GM12878 (cell line): ENCODE measurements at regions not wholly inside any gene's neighbourhood (a gene's known extent, or its start where the extent isn't known, plus 50 kb on each side); places are given as distances from the start of the nearest gene placed in this dataset.

ENCODE experiments used
- ATAC-seq: fragments of 200-7000 bp; cut with Tn5 transposase; 3 replicates; pipeline ENCODE4 v1.9.1; 2020; ENCODE audit warnings: mild to moderate bottlenecking, moderate library complexity
- BruUV-seq: library from RNA; stranded (reverse); fragments of 400-500 nt; replicated peaks from 2 replicates; lab custom pipeline; 2021; lab: Mats Ljungman, UMichigan
- CTCF ChIA-PET: fragments of 300-600 bp; sonication (Branson Sonifier 250); formaldehyde crosslinking; extraction: SDS; loops from one replicate; lab custom pipeline; 2021; ENCODE audit warnings: inconsistent platforms; lab: Yijun Ruan, JAX
- POLR2A ChIA-PET: fragments of 350-600 bp; formaldehyde crosslinking; extraction: SDS; loops from one replicate; lab custom pipeline; 2021; ENCODE audit warnings: inconsistent platforms; lab: Charles Lee
- RAD21 ChIA-PET: fragments of 300-600 bp; sonication (Branson Sonifier 250); formaldehyde crosslinking; loops from one replicate; lab custom pipeline; 2023; ENCODE audit warnings: antibody characterized with exemption; ENCODE audit not compliant: unreplicated experiment; lab: Charles Lee
- SMC1A ChIA-PET: fragments of 300-600 bp; sonication (Branson Sonifier 250); formaldehyde crosslinking; loops from one replicate; lab custom pipeline; 2023; ENCODE audit not compliant: unreplicated experiment, uncharacterized antibody; lab: Charles Lee
- DNase-seq: peaks from one replicate; pipeline ENCODE4 v3.0.0-alpha.2; 2011; ENCODE audit warnings: low read depth, low spot score
- FAIRE-seq: peaks from 3 replicates; lab custom pipeline; 2011; peaks lifted over from hg19 to GRCh38; lab: Jason Lieb, UNC
- H2AFZ ChIP-seq: 2 replicates; pipeline ENCODE4 v1.6.0; 2011; ENCODE audit warnings: low read depth, low read length, control low read depth; ENCODE audit not compliant: control insufficient read depth
- H3K27ac ChIP-seq: 2 replicates; pipeline ENCODE4 v1.5.1; 2011; ENCODE audit warnings: control low read depth; ENCODE audit not compliant: control insufficient read depth, insufficient read depth
- H3K27me3 ChIP-seq, 2 experiments: replicated peaks in 1 of 2; 2 replicates each; pipeline versions ENCODE4 v1.6.0 to v1.6.1; 2011; ENCODE audit warnings: low read length in 1 of 2; ENCODE audit not compliant: control insufficient read depth in 2 of 2, insufficient read depth in 2 of 2
- H3K36me3 ChIP-seq, 2 experiments: 2 replicates each; pipeline ENCODE4 v1.5.1; 2011; ENCODE audit warnings: low read length in 1 of 2; ENCODE audit not compliant: control insufficient read depth in 2 of 2, insufficient read depth in 2 of 2
- H3K4me1 ChIP-seq: 2 replicates; pipeline ENCODE4 v1.6.1; 2011; ENCODE audit warnings: mild to moderate bottlenecking, low read length, moderate library complexity, mixed read lengths; ENCODE audit not compliant: control insufficient read depth, insufficient read depth
- H3K4me2 ChIP-seq: 2 replicates; pipeline ENCODE4 v1.6.0; 2011; ENCODE audit warnings: control low read depth; ENCODE audit not compliant: control insufficient read depth, insufficient read depth
- H3K4me3 ChIP-seq: fragments of 200-600 bp; sonication (generic); 2 replicates; pipeline ENCODE4 v1.5.1; 2016
- H3K79me2 ChIP-seq: 2 replicates; pipeline ENCODE4 v1.6.0; 2011; ENCODE audit warnings: low read length; ENCODE audit not compliant: control insufficient read depth, insufficient read depth
- H3K9ac ChIP-seq: 2 replicates; pipeline ENCODE4 v1.8.0; 2011; ENCODE audit warnings: low read length, control low read depth, mixed read lengths; ENCODE audit not compliant: control insufficient read depth, insufficient read depth
- H3K9me3 ChIP-seq: replicated peaks from 3 replicates; pipeline ENCODE4 v1.5.1; 2011; ENCODE audit warnings: mild to moderate bottlenecking, low read length; ENCODE audit not compliant: control insufficient read depth, insufficient read depth
- H4K20me1 ChIP-seq: 2 replicates; pipeline ENCODE4 v1.6.0; 2011; ENCODE audit not compliant: control insufficient read depth, insufficient read depth
- EZH2 ChIP-seq: IDR thresholded peaks from 2 replicates; pipeline ENCODE4 v1.6.1; 2012; ENCODE audit warnings: low read depth, mild to moderate bottlenecking, control low read depth, inconsistent platforms, low read length, borderline replicate concordance; ENCODE audit not compliant: control insufficient read depth
- IKZF2 ChIP-seq, 2 experiments: fragments of 450-650 bp; IDR thresholded peaks; 2 replicates each; pipeline ENCODE4 v1.6.1; 2017; ENCODE audit warnings: mild to moderate bottlenecking in 2 of 2, moderate library complexity in 2 of 2
- KDM1A ChIP-seq: fragments of 200-600 bp; sonication (generic); IDR thresholded peaks from 2 replicates; pipeline ENCODE4 v1.6.1; 2016; ENCODE audit warnings: borderline replicate concordance
- MTA3 ChIP-seq: IDR thresholded peaks from 2 replicates; pipeline ENCODE4 v1.6.1; 2012; ENCODE audit warnings: low read length, inconsistent platforms, borderline replicate concordance
- PAX5 ChIP-seq: IDR thresholded peaks from 2 replicates; pipeline ENCODE4 v1.6.1; 2011; ENCODE audit warnings: low read depth, low read length, borderline replicate concordance
- RFX5 ChIP-seq: IDR thresholded peaks from 2 replicates; pipeline ENCODE4 v1.6.1; 2011; ENCODE audit warnings: low read depth, low read length, improper control_type of control experiment
- TCF3 ChIP-seq: IDR thresholded peaks from 2 replicates; pipeline ENCODE4 v1.6.1; 2012; ENCODE audit warnings: low read depth, mild to moderate bottlenecking, low read length, borderline replicate concordance; ENCODE audit not compliant: insufficient read depth
- YBX1 ChIP-seq: fragments of 450-650 bp; IDR thresholded peaks from 2 replicates; pipeline ENCODE4 v1.6.1; 2016; ENCODE audit warnings: antibody characterized with exemption
- WGBS: methylation state at CpG from one replicate; pipeline ENCODE4 v1.1.6; 2016; ENCODE audit warnings: low lambda C conversion rate; ENCODE audit not compliant: insufficient replicate concordance, insufficient coverage; ENCODE audit errors: missing lambda C conversion rate; 5-methylcytosine and 5-hydroxymethylcytosine counted together
- in situ Hi-C: fragments of 300-500 bp; cut with MboI; formaldehyde crosslinking; loops from 9 replicates; pipeline ENCODE4 v1.14.3; 2018; ENCODE audit warnings: mixed read lengths
- intact Hi-C: fragments of 100-400 bp; cut with micrococcal nuclease; formaldehyde crosslinking; loops from one replicate; pipeline ENCODE4 v1.14.2; 2022; ENCODE audit not compliant: unreplicated experiment
- TF ChIP-seq, protein P1 (sequence below): IDR thresholded peaks from 2 replicates; pipeline ENCODE4 v1.6.1; 2012; ENCODE audit warnings: improper control_type of control experiment, low read depth, low read length; ENCODE audit not compliant: insufficient replicate concordance
- TF ChIP-seq, protein P2 (sequence below): fragments of 450-650 bp; IDR thresholded peaks from 2 replicates; pipeline ENCODE4 v1.6.1; 2018; ENCODE audit warnings: mild to moderate bottlenecking, low read depth, moderate library complexity; ENCODE audit not compliant: partially characterized antibody
- TF ChIP-seq, protein P3 (sequence below): fragments of 450-650 bp; formaldehyde crosslinking; IDR thresholded peaks from 2 replicates; pipeline ENCODE4 v1.5.0; 2022; ENCODE audit warnings: mild to moderate bottlenecking, missing genetic modification characterization

DNA sequence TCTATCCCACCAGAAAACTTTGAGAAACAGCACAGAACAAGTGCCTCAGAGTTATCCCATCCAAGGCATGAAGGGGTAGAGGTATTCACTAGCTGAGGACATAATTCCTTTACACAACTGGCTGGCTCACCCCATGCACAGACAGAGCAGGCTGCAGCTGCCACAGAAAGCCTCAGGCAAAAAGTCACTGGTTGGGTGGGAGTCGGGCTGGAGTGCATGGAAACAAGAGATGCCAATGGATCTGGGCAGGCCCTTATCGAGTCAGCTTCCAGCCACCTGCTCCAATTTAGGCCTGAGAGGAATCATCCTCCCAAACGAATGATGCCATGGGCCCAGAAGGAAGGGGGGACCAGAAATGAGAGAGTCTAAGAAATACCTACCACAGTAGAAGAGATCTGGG lies 83.0 kb downstream of the RSL24D1 start:
- H3K36me3 ChIP-seq, result no peaks in the 10 kb centered on the region
- ChIA-PET RAD21 (interaction anchor here (0.9 kb wide), 1 partner anchor 1137 kb away, joined by 3 read pairs; no protein-coding TSS in a partner anchor), POLR2A (interaction anchor here (0.5 to 1.2 kb wide), 2 partner anchors 10 to 157 kb away, joined by 3 to 4 read pairs; no protein-coding TSS in a partner anchor), SMC1A (interaction anchor here (0.8 to 1.8 kb wide), 3 partner anchors 49 to 1150 kb away, joined by 3 to 6 read pairs (median 3); no protein-coding TSS in a partner anchor), CTCF (interaction anchor here (1.0 to 1.2 kb wide), 4 partner anchors 17 to 1150 kb away, joined by 3 read pairs; partner anchors contain the start of genes CCPG1 and PIERCE2)
- H4K20me1 ChIP-seq, result no peaks in the 10 kb centered on the region
- H3K27ac ChIP-seq, result no peak overlapping the region
- H3K4me3 ChIP-seq, result no peak overlapping the region
- 10% methylated on average over 3 of the region's 3 CpGs for WGBS
- ATAC-seq (no peak), FAIRE-seq (no peak), DNase-seq (no peak)
- H2AFZ ChIP-seq, result no peak overlapping the region
- H3K79me2 ChIP-seq, result no peaks in the 10 kb centered on the region
- no peaks in the 10 kb centered on the region for H3K9me3 ChIP-seq
- intact Hi-C loops (no loop called here), in situ Hi-C loops (no loop called here)
- H3K27me3 ChIP-seq, result no peaks in the 10 kb centered on the region
- H3K4me2 ChIP-seq, result no peak overlapping the region
- no TSS peak for BruUV-seq
- no peak overlapping the region for H3K9ac ChIP-seq
- TF ChIP-seq IKZF2 (IDR thresholded peaks at IDR 0.05) (no peak), MTA3 (no peak), RFX5 (no peak), KDM1A (no peak), EZH2 (no peak), YBX1 (no peak), TCF3 (no peak), PAX5 (no peak)
- TF ChIP-seq, protein P1, sequence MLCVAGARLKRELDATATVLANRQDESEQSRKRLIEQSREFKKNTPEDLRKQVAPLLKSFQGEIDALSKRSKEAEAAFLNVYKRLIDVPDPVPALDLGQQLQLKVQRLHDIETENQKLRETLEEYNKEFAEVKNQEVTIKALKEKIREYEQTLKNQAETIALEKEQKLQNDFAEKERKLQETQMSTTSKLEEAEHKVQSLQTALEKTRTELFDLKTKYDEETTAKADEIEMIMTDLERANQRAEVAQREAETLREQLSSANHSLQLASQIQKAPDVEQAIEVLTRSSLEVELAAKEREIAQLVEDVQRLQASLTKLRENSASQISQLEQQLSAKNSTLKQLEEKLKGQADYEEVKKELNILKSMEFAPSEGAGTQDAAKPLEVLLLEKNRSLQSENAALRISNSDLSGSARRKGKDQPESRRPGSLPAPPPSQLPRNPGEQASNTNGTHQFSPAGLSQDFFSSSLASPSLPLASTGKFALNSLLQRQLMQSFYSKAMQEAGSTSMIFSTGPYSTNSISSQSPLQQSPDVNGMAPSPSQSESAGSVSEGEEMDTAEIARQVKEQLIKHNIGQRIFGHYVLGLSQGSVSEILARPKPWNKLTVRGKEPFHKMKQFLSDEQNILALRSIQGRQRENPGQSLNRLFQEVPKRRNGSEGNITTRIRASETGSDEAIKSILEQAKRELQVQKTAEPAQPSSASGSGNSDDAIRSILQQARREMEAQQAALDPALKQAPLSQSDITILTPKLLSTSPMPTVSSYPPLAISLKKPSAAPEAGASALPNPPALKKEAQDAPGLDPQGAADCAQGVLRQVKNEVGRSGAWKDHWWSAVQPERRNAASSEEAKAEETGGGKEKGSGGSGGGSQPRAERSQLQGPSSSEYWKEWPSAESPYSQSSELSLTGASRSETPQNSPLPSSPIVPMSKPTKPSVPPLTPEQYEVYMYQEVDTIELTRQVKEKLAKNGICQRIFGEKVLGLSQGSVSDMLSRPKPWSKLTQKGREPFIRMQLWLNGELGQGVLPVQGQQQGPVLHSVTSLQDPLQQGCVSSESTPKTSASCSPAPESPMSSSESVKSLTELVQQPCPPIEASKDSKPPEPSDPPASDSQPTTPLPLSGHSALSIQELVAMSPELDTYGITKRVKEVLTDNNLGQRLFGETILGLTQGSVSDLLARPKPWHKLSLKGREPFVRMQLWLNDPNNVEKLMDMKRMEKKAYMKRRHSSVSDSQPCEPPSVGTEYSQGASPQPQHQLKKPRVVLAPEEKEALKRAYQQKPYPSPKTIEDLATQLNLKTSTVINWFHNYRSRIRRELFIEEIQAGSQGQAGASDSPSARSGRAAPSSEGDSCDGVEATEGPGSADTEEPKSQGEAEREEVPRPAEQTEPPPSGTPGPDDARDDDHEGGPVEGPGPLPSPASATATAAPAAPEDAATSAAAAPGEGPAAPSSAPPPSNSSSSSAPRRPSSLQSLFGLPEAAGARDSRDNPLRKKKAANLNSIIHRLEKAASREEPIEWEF, result no peak
- TF ChIP-seq, protein P2, sequence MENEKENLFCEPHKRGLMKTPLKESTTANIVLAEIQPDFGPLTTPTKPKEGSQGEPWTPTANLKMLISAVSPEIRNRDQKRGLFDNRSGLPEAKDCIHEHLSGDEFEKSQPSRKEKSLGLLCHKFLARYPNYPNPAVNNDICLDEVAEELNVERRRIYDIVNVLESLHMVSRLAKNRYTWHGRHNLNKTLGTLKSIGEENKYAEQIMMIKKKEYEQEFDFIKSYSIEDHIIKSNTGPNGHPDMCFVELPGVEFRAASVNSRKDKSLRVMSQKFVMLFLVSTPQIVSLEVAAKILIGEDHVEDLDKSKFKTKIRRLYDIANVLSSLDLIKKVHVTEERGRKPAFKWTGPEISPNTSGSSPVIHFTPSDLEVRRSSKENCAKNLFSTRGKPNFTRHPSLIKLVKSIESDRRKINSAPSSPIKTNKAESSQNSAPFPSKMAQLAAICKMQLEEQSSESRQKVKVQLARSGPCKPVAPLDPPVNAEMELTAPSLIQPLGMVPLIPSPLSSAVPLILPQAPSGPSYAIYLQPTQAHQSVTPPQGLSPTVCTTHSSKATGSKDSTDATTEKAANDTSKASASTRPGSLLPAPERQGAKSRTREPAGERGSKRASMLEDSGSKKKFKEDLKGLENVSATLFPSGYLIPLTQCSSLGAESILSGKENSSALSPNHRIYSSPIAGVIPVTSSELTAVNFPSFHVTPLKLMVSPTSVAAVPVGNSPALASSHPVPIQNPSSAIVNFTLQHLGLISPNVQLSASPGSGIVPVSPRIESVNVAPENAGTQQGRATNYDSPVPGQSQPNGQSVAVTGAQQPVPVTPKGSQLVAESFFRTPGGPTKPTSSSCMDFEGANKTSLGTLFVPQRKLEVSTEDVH, result no peak
- TF ChIP-seq, protein P3, sequence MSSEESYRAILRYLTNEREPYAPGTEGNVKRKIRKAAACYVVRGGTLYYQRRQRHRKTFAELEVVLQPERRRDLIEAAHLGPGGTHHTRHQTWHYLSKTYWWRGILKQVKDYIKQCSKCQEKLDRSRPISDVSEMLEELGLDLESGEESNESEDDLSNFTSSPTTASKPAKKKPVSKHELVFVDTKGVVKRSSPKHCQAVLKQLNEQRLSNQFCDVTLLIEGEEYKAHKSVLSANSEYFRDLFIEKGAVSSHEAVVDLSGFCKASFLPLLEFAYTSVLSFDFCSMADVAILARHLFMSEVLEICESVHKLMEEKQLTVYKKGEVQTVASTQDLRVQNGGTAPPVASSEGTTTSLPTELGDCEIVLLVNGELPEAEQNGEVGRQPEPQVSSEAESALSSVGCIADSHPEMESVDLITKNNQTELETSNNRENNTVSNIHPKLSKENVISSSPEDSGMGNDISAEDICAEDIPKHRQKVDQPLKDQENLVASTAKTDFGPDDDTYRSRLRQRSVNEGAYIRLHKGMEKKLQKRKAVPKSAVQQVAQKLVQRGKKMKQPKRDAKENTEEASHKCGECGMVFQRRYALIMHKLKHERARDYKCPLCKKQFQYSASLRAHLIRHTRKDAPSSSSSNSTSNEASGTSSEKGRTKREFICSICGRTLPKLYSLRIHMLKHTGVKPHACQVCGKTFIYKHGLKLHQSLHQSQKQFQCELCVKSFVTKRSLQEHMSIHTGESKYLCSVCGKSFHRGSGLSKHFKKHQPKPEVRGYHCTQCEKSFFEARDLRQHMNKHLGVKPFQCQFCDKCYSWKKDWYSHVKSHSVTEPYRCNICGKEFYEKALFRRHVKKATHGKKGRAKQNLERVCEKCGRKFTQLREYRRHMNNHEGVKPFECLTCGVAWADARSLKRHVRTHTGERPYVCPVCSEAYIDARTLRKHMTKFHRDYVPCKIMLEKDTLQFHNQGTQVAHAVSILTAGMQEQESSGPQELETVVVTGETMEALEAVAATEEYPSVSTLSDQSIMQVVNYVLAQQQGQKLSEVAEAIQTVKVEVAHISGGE (CRISPR knock-in tag), result no peak
- H3K4me1 ChIP-seq, result no peaks in the 10 kb centered on the region
